HG03432 (cell line): ENCODE measurements at regions not wholly inside any gene's neighbourhood (a gene's known extent, or its start where the extent isn't known, plus 50 kb on each side); places are given as distances from the start of the nearest gene placed in this dataset.

Experiments
- ATAC-seq: cut with Tn5 transposase; IDR thresholded peaks from one replicate; pipeline ENCODE4 v1.9.1; 2021; ENCODE audit warnings: mild to moderate bottlenecking, moderate library complexity; ENCODE audit not compliant: unreplicated experiment

- no peak for ATAC-seq
Measured at GRCh38 chr17:79524213-79525187, 86.4 kb downstream of the RBFOX3 start.

DNA sequence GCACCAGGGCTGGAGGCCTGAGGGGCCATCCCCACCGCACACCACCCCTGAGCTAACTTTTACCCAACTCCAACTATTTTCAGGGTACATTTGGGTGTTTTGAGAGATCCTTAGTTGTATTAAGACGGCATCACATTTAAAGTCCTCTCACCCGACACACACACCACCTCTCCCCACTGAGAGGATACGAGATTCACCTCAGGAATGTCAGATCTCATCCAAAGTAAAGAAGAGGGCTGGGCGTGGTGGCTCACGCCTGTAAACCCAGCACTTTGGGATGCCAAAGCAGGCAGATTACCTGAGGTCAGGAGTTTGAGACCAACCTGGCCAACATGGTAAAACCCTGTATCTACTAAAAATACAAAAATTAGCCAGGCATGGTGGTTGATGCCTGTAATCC, 88.4 kb downstream of the RBFOX3 start:
- ATAC-seq, result no peak

DNA sequence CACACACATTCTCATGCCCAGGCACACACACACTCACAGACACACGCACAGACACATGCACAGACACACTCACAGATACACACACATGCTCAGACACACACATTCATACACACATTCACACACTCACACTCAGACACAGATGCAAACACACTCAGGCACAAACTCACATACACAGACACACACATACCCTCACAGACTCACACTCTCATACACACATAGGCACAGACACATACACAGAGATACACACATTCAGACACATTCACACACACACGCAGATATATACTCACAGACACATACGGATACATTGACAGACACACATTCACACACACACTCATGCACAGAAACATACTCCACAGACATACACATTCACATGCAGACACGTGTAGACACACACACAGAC, 89.6 kb downstream of the RBFOX3 start:
- no peak for ATAC-seq

DNA sequence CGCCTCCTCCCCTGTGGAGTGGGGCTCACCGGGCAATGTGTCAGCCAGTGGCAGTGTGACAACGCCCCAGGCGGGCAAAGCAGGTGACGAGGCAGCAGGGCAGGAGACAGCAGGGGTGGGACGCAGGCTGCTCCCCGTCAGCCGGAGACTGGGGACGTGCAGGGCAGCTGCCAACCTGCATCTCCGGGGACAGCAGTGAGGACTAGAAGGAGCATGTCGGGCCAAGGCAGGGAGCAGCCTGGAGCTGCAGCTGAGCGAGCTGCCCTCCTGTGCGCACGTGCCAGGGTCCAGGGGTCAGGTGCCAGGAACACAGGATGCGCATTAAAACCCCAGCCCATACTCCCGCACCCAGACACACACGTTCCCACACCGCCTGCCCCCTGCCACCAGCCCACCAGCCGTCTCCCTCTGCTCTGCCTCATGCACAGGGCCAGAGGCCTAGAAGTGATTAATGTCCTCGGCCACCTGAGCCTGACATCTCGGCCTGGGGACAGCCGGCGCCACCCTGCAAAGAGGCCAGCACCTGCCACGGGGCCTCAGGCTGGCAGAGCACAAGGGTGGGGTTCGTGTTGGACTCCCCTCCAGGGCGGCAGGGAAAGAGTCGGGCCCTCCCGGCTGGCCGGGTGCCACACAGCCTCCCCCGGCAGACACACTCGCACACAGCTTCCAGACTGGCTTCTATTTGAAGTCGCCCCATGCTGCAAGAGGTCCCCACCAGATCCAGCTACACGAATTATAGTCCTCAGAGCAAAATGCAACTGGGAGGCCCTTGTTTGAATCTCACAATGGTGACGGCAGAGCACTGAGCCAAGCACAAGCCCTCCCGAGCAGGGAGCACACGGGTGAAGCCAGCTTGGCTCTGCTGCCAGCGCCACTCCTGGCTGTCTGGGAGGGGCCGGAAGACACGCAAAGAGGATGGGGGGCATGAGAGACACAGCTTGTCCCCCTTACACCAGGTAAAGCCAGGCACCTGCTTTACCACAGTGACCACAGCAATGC, 90.4 kb downstream of the RBFOX3 start:
- ATAC-seq, result no peak

- no peak for ATAC-seq
Measured at GRCh38 chr17:79519601-79520000, 91.2 kb downstream of the RBFOX3 start.

DNA sequence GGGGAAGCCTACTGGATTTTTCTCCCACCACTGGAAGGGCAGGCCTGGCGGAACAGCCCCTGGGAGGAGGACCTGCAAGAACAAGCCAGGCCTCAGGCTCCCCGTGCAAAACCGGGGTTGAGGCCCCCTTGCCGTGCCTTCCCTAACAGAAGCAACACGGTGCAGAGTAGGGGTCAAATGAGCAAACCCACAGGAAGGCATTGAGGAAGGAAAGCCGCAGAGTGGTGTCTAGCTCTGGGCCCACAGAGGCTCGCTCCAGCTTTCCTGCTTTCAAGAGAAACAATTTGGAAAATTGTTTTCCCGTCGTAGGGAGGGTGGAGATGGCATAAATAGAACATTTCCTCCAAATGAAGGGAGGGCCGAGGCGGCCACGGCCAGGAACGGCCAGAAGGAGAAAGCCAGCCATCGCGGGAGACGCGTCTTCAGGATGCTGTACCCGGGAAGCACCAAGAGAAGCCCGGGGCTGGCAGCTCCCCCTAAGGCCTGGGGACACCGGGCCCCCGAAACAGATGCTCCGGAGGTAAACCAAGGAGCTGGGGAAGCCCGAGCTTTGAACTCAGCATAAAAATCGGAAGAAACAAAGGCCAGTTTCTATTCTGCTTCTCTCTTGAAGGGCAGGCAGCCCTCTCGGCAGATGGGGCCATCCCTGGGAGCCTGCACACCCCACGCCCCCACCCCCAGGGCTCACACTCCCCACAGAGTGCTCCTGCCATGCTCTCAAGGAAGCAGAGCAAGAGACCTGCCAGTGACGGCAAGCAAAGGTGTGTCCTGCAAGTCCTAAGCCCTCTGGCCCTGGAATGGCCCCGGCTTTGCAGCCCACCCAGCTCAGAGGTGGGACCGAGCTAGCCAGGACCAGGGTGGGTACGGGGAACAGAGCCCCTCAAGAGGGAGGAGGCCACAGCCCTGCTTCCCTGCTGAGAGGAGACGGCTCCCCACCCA, 92.0 kb downstream of the RBFOX3 start:
- no peak for ATAC-seq

GRCh38 chr17:79517827-79518584, 92.8 kb downstream of the RBFOX3 start:
- no peak for ATAC-seq

GRCh38 chr17:79515646-79516571, 94.9 kb downstream of the RBFOX3 start:
- no peak for ATAC-seq

DNA sequence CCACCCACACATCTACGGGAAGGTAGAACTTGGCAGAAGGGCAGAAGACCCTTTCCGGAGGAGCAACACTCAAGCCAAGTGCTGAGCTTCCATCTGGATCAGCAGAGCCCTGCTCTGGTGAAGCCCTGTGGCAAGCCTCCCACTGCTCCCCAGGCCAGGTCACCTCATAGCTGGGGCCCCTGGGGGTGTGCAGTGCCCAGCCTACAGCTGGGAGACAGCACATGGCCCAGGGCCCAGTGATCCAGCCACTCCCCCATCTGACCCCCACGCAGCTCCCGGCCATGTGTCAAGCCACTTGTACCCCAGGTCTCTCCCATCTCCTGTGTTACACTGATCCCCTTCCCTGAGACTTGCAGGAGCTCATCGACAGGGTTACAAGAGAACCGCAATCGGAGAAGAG, 95.7 kb downstream of the RBFOX3 start:
- no peak for ATAC-seq

- ATAC-seq, result no peak
Measured at GRCh38 chr17:79513820-79514535, 96.9 kb downstream of the RBFOX3 start.

GRCh38 chr17:79513206-79513605, 97.6 kb downstream of the RBFOX3 start:
- no peak for ATAC-seq

- ATAC-seq, result no peak
Measured at GRCh38 chr17:79511471-79511870, 99.4 kb downstream of the RBFOX3 start.

DNA sequence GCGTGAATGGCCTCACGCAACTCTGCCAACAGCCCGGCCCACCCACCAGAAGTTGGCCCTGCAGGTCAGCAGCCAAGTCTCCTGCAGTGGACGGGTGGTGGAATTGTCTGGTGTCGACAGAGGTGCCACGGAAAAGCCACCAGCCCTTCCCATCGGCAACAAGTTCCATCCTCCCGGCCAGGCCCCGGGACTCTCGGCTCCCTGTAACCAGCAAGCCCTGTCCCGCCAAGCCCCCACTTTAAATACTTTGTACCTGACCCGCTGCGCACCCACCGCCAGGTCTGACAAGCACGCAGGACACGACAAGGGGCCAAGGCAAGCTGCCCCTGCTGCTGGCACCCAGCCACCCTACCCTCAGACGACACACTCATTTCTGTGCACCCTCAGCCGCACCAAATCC, 100.8 kb downstream of the RBFOX3 start:
- no peak for ATAC-seq

- no peak for ATAC-seq
Measured at GRCh38 chr17:79509490-79509889, 101.4 kb downstream of the RBFOX3 start.

- ATAC-seq, result no peak
Measured at GRCh38 chr17:79509008-79509407, 101.8 kb downstream of the RBFOX3 start.

DNA sequence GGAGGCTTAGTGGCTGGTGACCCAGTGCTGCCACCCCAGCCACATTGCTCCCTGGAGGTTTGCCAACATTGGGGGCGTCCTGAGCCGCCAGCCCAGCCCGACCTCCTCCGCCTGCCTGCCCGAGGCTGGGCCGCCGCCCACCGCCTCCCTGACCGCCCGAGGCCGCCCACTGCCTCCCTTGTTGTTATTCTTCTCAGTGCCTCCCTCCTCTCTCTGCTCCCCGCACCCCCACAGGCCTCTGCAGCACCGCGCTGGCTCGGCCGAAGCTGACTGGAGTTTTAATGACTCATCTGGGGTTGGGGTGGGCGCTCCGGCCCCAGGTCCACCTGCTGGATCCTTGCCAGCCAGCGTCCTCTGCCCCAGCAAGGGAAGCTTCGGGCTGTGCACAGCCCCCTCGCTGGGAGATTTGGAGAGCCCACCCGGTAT, 102.5 kb downstream of the RBFOX3 start:
- ATAC-seq, result no peak

DNA sequence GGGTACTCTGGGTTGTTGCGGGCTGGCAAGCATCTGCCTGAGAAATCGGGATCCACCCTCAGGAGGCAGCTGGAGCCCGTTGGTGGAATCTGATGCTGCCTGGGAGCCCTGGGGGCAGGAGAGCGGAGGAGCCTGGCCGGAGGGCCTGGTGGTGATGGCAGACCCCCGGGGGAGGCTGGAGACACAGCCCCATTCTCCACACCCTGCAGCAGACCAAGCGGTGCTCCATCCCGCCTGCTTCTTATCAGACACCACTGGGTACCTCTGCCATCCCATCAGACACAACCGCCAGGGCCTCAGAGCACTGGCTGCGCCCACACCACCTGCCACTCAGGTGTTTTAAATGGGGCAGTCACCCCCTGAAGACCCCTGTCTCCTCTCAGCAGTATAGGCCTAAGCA, 103.9 kb downstream of the RBFOX3 start:
- no peak for ATAC-seq
